Dermis microvascular lymphatic vessel endothelial cell (primary cell): ENCODE measurements at regions not wholly inside any gene's neighbourhood (a gene's known extent, or its start where the extent isn't known, plus 50 kb on each side); places are given as distances from the start of the nearest gene placed in this dataset.
"Not testable (repeated sequence)": the region's sequence is repeated elsewhere in the genome, so short reads cannot be mapped to it uniquely, and the experiment has no call there.

ENCODE experiments used
- DNase-seq, 2 donors: peaks; one replicate each; pipeline versions ENCODE4 v3.0.0 to v3.0.0-alpha.2; 2010; ENCODE audit warnings: low read depth in 2 of 2

- DNase-seq: not testable (repeated sequence)
Measured at GRCh38 chr1:120465900-120466299, 51.1 kb downstream of the NBPF8 start.

- peak in 1 of 2 donors; percentile 3 for DNase-seq
Measured at GRCh38 chr1:120477663-120478062, 62.8 kb downstream of the NBPF8 start.

GRCh38 chr1:120478400-120478799 lies 63.6 kb downstream of the NBPF8 start:
- DNase-seq: not testable (repeated sequence)

- DNase-seq: not testable (repeated sequence)
Measured at GRCh38 chr1:120487542-120487941, 72.7 kb downstream of the NBPF8 start.

- not testable (repeated sequence) for DNase-seq
Measured at GRCh38 chr1:120489217-120489616, 74.4 kb downstream of the NBPF8 start.

GRCh38 chr1:120497145-120497544 lies 82.3 kb downstream of the NBPF8 start:
- not testable (repeated sequence) for DNase-seq

GRCh38 chr1:120503284-120503683 lies 88.4 kb downstream of the NBPF8 start:
- DNase-seq: not testable (repeated sequence)

- DNase-seq: not testable (repeated sequence)
Measured at GRCh38 chr1:120506352-120506751, 91.5 kb downstream of the NBPF8 start.

- DNase-seq: not testable (repeated sequence)
Measured at GRCh38 chr1:120508351-120508750, 93.5 kb downstream of the NBPF8 start.

GRCh38 chr1:120509258-120509657 lies 94.4 kb downstream of the NBPF8 start:
- DNase-seq: not testable (repeated sequence)

GRCh38 chr1:120513099-120513498 lies 98.3 kb downstream of the NBPF8 start:
- DNase-seq: not testable (repeated sequence)

- not testable (repeated sequence) for DNase-seq
Measured at GRCh38 chr1:120513531-120513930, 98.7 kb downstream of the NBPF8 start.

- DNase-seq: not testable (repeated sequence)
Measured at GRCh38 chr1:120519196-120519595, 104.4 kb downstream of the NBPF8 start.

- not testable (repeated sequence) for DNase-seq
Measured at GRCh38 chr1:120524416-120524815, 109.6 kb downstream of the NBPF8 start.

GRCh38 chr1:120525386-120525785 lies 110.6 kb downstream of the NBPF8 start:
- DNase-seq: not testable (repeated sequence)

- DNase-seq: not testable (repeated sequence)
Measured at GRCh38 chr1:120529475-120530089, 114.7 kb downstream of the NBPF8 start.

GRCh38 chr1:120531455-120531854 lies 116.6 kb downstream of the NBPF8 start:
- not testable (repeated sequence) for DNase-seq

GRCh38 chr1:120534361-120535047 lies 119.7 kb downstream of the NBPF8 start:
- DNase-seq: peak; percentile 24 to 33

GRCh38 chr1:120535052-120535451 lies 120.2 kb downstream of the NBPF8 start:
- peak in 1 of 2 donors; percentile 41 for DNase-seq

- DNase-seq: not testable (repeated sequence)
Measured at GRCh38 chr1:120541394-120541793, 126.6 kb downstream of the NBPF8 start.

- not testable (repeated sequence) for DNase-seq
Measured at GRCh38 chr1:120542365-120542764, 127.5 kb downstream of the NBPF8 start.

- not testable (repeated sequence) for DNase-seq
Measured at GRCh38 chr1:120542940-120543339, 128.1 kb downstream of the NBPF8 start.

- DNase-seq: not testable (repeated sequence)
Measured at GRCh38 chr1:120544434-120544833, 129.6 kb downstream of the NBPF8 start.
